ENCODE measurements at regions not wholly inside any gene's neighbourhood (a gene's known extent, or its start where the extent isn't known, plus 50 kb on each side); places are given as distances from the start of the nearest gene placed in this dataset.

DNA sequence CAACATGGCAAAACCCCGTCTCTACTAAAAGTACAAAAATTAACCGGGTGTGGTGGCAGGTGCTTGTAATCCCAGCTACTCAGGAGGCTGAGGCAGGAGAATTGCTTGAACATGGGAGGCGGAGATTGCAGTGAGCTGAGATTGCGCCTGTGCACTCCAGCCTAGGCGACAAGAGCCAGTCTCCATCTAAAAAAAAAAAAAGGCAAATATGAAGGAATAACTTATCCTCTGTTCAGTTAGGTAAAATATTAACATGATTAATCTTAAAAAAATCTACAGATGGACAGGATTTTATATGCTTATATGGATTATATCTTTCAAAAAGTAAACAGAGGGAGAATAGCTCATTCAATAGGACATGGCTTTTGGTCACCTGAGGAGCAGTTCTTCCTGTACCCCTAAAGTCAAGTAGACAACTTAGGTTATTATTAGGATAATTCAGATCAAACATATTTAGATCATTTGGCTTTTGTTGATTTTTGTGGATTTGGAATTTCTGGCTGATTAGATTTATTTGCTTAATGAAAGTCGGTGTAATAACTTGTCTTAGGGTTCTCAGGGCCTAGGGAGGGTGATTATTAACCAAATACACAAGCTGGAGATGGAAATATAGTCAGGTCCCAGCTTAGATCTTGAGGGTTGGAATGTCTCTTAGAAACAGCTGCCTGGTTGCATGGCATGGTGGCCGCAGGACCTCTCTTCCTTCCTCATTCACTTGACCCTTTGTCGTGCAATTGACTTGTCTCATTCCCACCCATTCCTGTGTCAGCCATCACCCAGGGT, 82.1 kb upstream of the ONECUT1 start:
- ATAC-seq (no peak), DNase-seq (no peak)
- TF ChIP-seq CTCF (IDR thresholded peaks at IDR 0.05) = no peak
- H3K27ac ChIP-seq = no peak overlapping the region
- H3K9me3 ChIP-seq = no peaks in the 10 kb centered on the region
- no peaks in the 10 kb centered on the region for H3K4me1 ChIP-seq
- no peaks in the 10 kb centered on the region for H3K36me3 ChIP-seq (ENCODE audit: insufficient read depth in 1 of 2, low read depth in 1 of 2)
- WGBS, 3 donors = 77 to 84% (median 82%) methylated on average over 8 of the region's 8 CpGs
- intact Hi-C loops (cut with DNase I) = no loop called here
- H3K4me3 ChIP-seq = no peak overlapping the region
- peaks cover 0 to 3% (median 0%) of the 10 kb centered on the region in 3 donors for H3K27me3 ChIP-seq (ENCODE audit: insufficient read depth in 3 of 3, low read length in 2 of 3)

DNA sequence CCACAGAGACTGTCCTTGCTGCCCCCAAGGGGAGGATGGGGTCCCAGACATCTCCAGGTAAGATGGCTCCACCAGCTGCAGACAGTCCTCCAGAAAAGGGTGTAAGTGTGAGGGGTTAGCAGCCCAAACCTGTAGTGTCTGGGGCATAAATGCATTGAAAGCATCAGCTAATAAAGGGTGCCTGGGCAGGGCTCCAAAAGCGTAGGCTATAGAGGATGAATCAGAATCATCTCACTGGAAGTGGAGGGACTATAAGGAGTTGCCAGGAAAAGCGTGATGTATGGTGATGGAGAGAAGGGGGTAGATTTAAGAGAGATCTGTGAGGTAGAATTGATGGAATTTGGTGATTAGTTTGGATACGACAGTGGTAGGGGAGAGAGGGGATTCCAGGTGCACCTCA, 79.9 kb upstream of the ONECUT1 start:
- TF ChIP-seq CTCF (IDR thresholded peaks at IDR 0.05) = no peak
- ATAC-seq (no peak), DNase-seq (no peak)
- H3K36me3 ChIP-seq (ENCODE audit: insufficient read depth in 1 of 2, low read depth in 1 of 2) = no peaks in the 10 kb centered on the region
- no peak overlapping the region for H3K4me3 ChIP-seq
- intact Hi-C loops (cut with DNase I) = no loop called here
- H3K9me3 ChIP-seq = peaks cover 3% of the 10 kb centered on the region
- no peaks in the 10 kb centered on the region for H3K4me1 ChIP-seq
- H3K27ac ChIP-seq = no peak overlapping the region
- WGBS, 3 donors = 67 to 77% (median 74%) methylated on average over 3 of the region's 3 CpGs
- H3K27me3 ChIP-seq (ENCODE audit: insufficient read depth in 3 of 3, low read length in 2 of 3) = peaks cover 0 to 3% (median 0%) of the 10 kb centered on the region in 3 donors

DNA sequence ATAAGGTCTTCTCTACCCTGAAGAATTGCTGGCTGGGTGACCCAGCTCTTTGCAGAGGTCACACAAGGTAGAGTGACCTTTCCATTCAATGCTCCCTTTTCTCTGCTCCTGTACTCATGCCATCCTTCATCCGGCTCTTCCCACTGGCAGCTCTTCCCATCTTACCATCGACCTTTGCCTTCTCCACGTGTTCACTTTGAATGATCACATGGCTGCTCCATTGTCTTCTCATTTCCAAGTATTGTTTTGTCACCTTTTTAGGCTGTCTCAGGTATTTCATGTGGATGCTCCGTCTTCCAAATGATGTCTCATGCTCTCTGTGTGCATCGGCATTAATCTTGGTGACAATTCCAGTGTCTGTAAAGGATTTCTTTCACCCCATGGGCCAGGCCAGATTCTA, 76.6 kb upstream of the ONECUT1 start:
- Histone ChIP-seq H3K36me3 (ENCODE audit: insufficient read depth in 1 of 2, low read depth in 1 of 2) (no peaks in the 10 kb centered on the region), H3K27ac (no peak overlapping the region), H3K9me3 (peaks cover 3% of the 10 kb centered on the region), H3K4me1 (no peaks in the 10 kb centered on the region), H3K27me3 (ENCODE audit: insufficient read depth in 3 of 3, low read length in 2 of 3) (peaks cover 0 to 3% (median 0%) of the 10 kb centered on the region in 3 donors), H3K4me3 (no peak overlapping the region)
- WGBS, 3 donors = 76 to 78% (median 78%) methylated on average over 5 of the region's 5 CpGs
- no peak for TF ChIP-seq CTCF (IDR thresholded peaks at IDR 0.05)
- intact Hi-C loops (cut with DNase I) = no loop called here
- DNase-seq (no peak), ATAC-seq (no peak)

DNA sequence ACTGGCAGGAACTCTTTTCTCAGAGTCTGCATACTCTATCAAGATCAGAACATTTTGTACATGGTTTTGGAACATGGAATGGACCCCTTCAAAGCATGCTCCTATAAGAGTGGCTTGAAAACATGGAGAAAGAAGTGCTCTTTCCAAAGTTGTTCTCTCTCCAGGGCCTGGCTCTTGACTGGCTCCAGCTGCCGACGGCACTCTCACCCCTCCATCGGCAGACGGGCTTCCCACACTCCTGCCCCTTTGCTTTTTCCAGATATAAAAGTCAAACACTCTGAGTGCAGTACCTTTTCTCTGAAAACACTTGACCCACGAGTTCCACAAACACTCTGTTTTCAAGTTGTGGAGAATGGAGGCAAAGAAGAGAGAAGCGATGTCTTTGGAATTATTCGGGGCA, 72.5 kb upstream of the ONECUT1 start:
- no peak overlapping the region for H3K27ac ChIP-seq
- H3K9me3 ChIP-seq = peaks cover 3% of the 10 kb centered on the region
- WGBS, 3 donors = 64 to 71% (median 65%) methylated on average over 7 of the region's 7 CpGs
- H3K36me3 ChIP-seq (ENCODE audit: insufficient read depth in 1 of 2, low read depth in 1 of 2) = no peaks in the 10 kb centered on the region
- no peak for ATAC-seq
- H3K27me3 ChIP-seq (ENCODE audit: insufficient read depth in 3 of 3, low read length in 2 of 3) = no peaks in the 10 kb centered on the region
- H3K4me3 ChIP-seq = no peak overlapping the region
- no peaks in the 10 kb centered on the region for H3K4me1 ChIP-seq
- TF ChIP-seq CTCF (IDR thresholded peaks at IDR 0.05) = no peak
- DNase-seq = no peak
- intact Hi-C loops (cut with DNase I) = no loop called here

- TF ChIP-seq CTCF (IDR thresholded peaks at IDR 0.05) = no peak
- DNase-seq = no peak
- no peaks in the 10 kb centered on the region for H3K36me3 ChIP-seq (ENCODE audit: insufficient read depth in 1 of 2, low read depth in 1 of 2)
- no peaks in the 10 kb centered on the region for H3K9me3 ChIP-seq
- ATAC-seq = no peak
- intact Hi-C loops (cut with DNase I) = no loop called here
- H3K4me1 ChIP-seq = no peaks in the 10 kb centered on the region
- 47 to 68% (median 51%) methylated on average over 9 of the region's 9 CpGs for WGBS, 3 donors
- peaks cover 0 to 6% (median 0%) of the 10 kb centered on the region in 3 donors for H3K27me3 ChIP-seq (ENCODE audit: insufficient read depth in 3 of 3, low read length in 2 of 3)
- no peak overlapping the region for H3K27ac ChIP-seq
- H3K4me3 ChIP-seq = no peak overlapping the region
Observed at GRCh38 chr15:52858782-52859176, 68.6 kb upstream of the ONECUT1 start.

All from psoas muscle (tissue), 7 donors.